AG09309 (cell line): ENCODE measurements at regions not wholly inside any gene's neighbourhood (a gene's known extent, or its start where the extent isn't known, plus 50 kb on each side); places are given as distances from the start of the nearest gene placed in this dataset.

ENCODE experiments used
- DNase-seq: peaks from one replicate; pipeline ENCODE4 v3.0.0-alpha.2; 2010; ENCODE audit warnings: low read depth
- H3K4me3 ChIP-seq: 2 replicates; pipeline ENCODE4 v1.5.1; 2011; ENCODE audit warnings: mild to moderate bottlenecking, low read depth, low read length, moderate library complexity; ENCODE audit not compliant: control insufficient read depth
- TF ChIP-seq, protein P1 (sequence below): IDR thresholded peaks from 2 replicates; pipeline ENCODE4 v1.5.1; 2011; ENCODE audit warnings: mild to moderate bottlenecking, low read depth, low read length, inconsistent platforms; ENCODE audit not compliant: insufficient read depth, control insufficient read depth; ENCODE audit errors: missing control alignments

DNA sequence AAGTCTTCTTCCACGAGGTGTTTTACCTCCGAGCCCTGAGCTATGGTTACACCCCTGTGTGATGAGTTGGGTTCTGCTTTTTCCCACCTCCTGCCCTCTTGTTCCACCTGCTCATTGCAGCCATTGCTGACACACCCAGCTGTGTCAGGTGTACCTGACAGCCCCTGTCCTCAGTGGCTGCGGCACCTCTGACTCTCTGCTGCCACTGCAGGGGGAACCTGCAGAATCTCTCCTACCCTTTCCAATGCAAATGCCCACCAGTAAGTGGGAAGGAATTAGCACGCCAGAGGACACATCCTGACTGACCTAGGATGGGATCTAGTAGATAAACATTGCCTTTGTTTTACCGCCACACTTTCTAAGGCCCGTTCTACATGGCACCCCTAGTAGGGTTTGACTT, 600.9 kb upstream of the MKI67 start:
- TF ChIP-seq, protein P1, sequence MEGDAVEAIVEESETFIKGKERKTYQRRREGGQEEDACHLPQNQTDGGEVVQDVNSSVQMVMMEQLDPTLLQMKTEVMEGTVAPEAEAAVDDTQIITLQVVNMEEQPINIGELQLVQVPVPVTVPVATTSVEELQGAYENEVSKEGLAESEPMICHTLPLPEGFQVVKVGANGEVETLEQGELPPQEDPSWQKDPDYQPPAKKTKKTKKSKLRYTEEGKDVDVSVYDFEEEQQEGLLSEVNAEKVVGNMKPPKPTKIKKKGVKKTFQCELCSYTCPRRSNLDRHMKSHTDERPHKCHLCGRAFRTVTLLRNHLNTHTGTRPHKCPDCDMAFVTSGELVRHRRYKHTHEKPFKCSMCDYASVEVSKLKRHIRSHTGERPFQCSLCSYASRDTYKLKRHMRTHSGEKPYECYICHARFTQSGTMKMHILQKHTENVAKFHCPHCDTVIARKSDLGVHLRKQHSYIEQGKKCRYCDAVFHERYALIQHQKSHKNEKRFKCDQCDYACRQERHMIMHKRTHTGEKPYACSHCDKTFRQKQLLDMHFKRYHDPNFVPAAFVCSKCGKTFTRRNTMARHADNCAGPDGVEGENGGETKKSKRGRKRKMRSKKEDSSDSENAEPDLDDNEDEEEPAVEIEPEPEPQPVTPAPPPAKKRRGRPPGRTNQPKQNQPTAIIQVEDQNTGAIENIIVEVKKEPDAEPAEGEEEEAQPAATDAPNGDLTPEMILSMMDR: no peak
- DNase-seq: no peak
- no peak overlapping the region for H3K4me3 ChIP-seq

DNA sequence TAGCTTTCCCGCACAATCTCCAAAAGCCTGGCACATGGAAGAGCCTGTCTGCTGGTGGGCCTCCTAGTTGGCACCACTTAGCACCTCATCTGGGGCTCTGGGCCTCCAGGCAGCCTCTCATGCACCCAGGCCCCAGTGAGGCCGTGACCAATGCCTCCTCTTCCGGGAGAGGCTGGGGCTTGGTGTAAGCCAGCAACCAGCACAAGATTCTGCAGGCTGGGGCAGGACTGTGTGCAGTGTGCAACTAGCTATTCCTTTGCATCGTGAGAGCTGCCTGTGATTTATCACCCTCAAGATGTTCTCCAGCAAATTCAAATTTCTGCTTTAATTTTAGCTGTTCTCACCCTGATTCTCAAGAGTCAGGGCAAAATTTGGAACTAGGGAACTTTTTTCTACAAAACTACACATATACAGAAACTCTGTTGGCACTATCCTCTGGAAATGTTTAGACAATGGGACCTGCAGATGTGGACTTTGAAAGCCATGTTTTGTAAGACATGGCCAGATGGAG, 603.7 kb upstream of the MKI67 start:
- TF ChIP-seq, protein P1: no peak
- DNase-seq: no peak
- H3K4me3 ChIP-seq: no peak overlapping the region

DNA sequence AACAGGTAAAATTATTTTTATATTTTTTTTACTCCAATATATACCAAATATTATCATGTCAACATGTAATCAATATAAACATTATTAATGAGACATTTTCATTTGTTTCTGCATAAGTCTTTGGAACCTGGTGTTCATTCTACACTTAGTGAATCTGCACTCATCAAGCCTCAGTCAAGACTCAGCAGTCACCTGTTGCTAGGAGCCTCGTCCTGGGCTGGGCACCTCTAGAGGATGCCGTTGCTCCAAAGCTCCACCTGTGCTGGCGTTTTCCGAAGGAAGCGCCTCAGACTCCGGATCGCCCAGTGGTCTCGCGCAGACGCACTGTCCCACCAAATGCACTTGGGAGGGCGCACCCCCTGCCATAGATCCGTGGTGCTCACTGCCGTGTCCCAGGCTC, 604.7 kb upstream of the MKI67 start:
- TF ChIP-seq, protein P1: no peak
- no peak overlapping the region for H3K4me3 ChIP-seq
- DNase-seq: no peak

DNA sequence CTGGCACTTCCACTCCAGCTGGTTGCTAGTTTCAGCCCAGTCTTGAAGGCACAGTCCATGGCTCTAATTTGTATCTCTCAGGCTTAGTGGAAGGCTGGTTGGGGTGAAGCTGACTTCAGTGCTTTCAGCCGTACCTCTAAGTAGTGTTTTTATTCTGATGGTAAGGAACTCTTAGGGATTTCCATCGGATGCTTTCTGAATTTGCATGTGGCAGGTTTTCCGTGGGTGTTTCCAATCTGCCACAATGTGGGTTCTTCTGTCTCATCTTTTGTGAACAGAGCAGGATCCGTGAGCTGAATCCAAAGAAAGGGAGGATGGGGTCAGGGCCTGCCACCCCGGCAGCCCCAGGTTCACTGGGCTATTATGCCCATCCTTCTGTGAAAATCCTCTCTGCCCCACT, 607.9 kb upstream of the MKI67 start:
- no peak overlapping the region for H3K4me3 ChIP-seq
- TF ChIP-seq, protein P1: no peak
- no peak for DNase-seq

DNA sequence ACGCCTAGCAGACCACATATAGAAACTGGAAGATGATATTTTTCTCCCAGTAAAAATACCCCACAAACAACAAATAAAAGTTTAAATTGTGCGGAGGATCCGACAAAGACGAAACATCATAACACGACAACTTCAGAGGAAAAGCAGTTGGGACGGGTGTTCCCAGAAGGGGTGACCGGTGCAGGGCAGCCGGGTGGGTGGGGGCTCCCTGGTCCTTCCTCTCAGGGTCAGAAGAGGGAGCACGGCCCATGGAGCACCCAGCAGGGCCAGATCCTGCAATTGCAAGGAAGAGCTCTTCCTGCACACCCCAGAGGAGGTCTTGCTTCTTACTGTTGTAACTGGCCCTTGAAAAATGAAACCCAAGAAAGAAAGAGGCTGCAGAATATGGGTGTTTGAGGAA, 608.5 kb upstream of the MKI67 start:
- no peak for DNase-seq
- no peak overlapping the region for H3K4me3 ChIP-seq
- TF ChIP-seq, protein P1: no peak

DNA sequence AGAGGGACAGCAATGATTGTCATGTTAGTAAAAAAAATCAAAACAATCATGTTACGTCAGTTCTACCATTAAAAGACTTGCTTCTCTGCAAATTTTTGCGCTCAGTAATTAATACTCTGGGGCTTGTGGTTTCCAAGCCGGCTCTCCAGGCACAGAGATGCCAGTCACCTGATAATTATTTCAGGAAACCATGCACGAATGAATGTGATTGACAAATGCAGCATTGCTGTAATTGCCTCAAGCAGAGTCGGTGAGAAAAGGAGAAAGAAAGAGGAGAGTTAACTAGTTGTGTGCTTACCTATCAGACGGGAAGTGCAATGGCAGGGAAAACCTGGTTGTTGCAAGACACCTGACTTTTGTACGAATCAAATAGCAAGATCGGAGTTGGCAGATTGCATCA, 609.8 kb upstream of the MKI67 start:
- H3K4me3 ChIP-seq: no peak overlapping the region
- TF ChIP-seq, protein P1: no peak
- no peak for DNase-seq

DNA sequence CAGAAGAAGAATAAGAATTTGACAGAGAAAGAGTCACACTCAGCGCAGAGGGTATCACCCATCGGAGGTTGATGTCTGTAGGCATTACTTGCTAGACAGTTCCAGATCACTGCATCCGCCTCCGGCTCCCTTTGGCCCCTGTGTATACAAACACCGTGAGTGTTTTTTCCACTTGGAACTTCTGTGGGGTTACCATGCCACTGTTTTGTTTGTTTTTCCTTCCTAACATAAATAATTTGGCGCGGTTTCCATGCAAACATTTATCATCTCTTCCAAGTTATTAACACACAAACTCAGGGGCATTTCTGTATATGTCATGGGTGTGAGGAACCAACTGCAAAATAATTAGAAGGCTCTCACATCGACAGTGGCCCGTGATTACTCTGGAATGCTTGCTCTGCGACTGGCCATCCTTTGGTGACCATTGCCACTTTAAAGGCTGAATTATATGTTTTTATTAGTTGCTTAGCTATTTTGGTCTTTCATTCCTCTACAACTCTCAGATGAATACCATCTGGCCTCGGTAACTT, 612.2 kb upstream of the MKI67 start:
- DNase-seq: no peak
- TF ChIP-seq, protein P1: no peak
- no peak overlapping the region for H3K4me3 ChIP-seq
